Heart left ventricle (tissue), 13 donors: ENCODE measurements at regions not wholly inside any gene's neighbourhood (a gene's known extent, or its start where the extent isn't known, plus 50 kb on each side); places are given as distances from the start of the nearest gene placed in this dataset.

ENCODE experiments used
- POLR2A ChIP-seq, 2 donors: fragments of 450-650 bp; IDR thresholded peaks; one replicate each; pipeline ENCODE4 v1.6.1; 2017; ENCODE audit warnings: antibody characterized with exemption in 2 of 2, mild to moderate bottlenecking in 2 of 2, moderate library complexity in 2 of 2
- TF ChIP-seq, protein P1 (sequence below), 12 donors: fragments of 200-600 bp; sonication (generic) in 4 of 12; IDR thresholded peaks; one replicate each; pipeline versions ENCODE4 v1.5.0 to v1.8.0; 2018 to 2022; ENCODE audit warnings: antibody characterized with exemption in 12 of 12, mild to moderate bottlenecking in 5 of 12
- donor health status: ischemic (EF 13 %, LVEDD 7.1; RV severe dilation, severe dysfunction).
- donor health status: DM: no; HTN: yes; CAD: no.
- donor health status: DM: no; HTN: no; CAD: no.
- donor health status: ischemic (EF 25% LVEDD 6.9; RV normal size, moderate dysfunction).
- donor health status: ischemic (EF 25% LVEDD 5.7; RV mildly dilated, moderate dysfunction).
- donor health status: ischemic (EF 35%, LVEDD 5.7; RV mildly dilated, moderate dysfunction).
- donor health status: nonischemic (EF 11% LVEDD 7.7; RV severe dilation, severe dysfunction).
- donor health status: DM: yes; HTN: yes; CAD: no.
- donor health status: PGD.
- donor health status: ischemic (EF 29% LVEDD 5.4; RV normal size, mild dysfunction).
- donor health status: nonischemic (EF 23%, LVEDD 6.1; RV moderate dilation, normal function).

DNA sequence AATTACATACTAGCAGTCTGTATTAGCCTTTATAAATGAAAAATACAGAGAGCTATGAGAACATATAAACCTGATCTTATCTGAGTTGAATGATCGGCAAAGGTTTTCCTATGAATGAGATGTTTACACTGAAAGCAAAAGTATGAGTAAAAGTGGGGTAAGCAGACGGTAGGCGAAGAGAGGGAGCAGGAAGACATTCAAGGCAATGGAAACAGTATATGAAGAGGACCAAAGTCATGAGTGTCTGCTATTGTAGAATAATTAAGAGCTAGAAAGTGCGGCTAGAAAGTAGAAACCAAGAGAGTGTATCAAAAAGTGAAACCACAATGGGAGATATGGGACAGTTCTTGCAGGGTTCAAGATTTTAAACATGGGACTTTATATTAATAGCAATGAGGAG, 67.0 kb upstream of the TMLHE start:
- TF ChIP-seq, protein P1, sequence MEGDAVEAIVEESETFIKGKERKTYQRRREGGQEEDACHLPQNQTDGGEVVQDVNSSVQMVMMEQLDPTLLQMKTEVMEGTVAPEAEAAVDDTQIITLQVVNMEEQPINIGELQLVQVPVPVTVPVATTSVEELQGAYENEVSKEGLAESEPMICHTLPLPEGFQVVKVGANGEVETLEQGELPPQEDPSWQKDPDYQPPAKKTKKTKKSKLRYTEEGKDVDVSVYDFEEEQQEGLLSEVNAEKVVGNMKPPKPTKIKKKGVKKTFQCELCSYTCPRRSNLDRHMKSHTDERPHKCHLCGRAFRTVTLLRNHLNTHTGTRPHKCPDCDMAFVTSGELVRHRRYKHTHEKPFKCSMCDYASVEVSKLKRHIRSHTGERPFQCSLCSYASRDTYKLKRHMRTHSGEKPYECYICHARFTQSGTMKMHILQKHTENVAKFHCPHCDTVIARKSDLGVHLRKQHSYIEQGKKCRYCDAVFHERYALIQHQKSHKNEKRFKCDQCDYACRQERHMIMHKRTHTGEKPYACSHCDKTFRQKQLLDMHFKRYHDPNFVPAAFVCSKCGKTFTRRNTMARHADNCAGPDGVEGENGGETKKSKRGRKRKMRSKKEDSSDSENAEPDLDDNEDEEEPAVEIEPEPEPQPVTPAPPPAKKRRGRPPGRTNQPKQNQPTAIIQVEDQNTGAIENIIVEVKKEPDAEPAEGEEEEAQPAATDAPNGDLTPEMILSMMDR (IDR thresholded peaks at IDR 0.05): no peak
- no peak for TF ChIP-seq POLR2A (IDR thresholded peaks at IDR 0.05)
